ENCODE measurements at regions not wholly inside any gene's neighbourhood (a gene's known extent, or its start where the extent isn't known, plus 50 kb on each side); places are given as distances from the start of the nearest gene placed in this dataset.
"Not testable (repeated sequence)": the region's sequence is repeated elsewhere in the genome, so short reads cannot be mapped to it uniquely, and the experiment has no call there.

DNA sequence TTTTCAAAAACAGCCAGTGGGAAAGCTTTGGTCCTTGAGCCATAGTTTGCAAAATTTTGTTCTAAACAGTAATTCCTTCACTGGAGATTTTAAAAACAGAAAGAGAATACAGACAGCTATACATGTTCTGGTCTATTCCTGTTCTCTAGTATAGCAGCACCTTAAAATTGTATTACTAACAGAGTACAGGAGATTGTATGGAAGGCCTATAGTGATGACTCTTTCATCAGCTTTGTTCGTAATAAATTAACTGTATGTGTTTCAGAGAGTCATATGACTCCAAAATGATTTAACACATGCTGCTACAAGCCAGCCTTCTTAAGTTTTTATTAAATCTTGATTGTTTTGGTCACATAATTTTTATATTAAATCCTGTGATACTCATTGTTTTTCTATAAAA, 1124.6 kb upstream of the FAM98A start:
- no peak overlapping the region for H3K27ac ChIP-seq (ENCODE audit: low read depth in 1 of 3, low read length in 2 of 3)
- H3K36me3 ChIP-seq (ENCODE audit: control insufficient read depth in 3 of 3, insufficient read depth in 2 of 3, low read depth in 1 of 3, low read length in 3 of 3), result no peaks in the 10 kb centered on the region
- no peaks in the 10 kb centered on the region for H3K9me3 ChIP-seq (ENCODE audit: control insufficient read depth in 2 of 2, insufficient read depth in 1 of 2, low read depth in 1 of 2, low read length in 1 of 2)
- H3K4me1 ChIP-seq (ENCODE audit: control insufficient read depth in 3 of 3, insufficient read depth in 2 of 3, low read depth in 1 of 3, low read length in 2 of 3), result no peaks in the 10 kb centered on the region
- no peak for DNase-seq
- FAIRE-seq, result no peak
- WGBS, 3 donors, result 72 to 84% (median 84%) methylated on average over 1 of the region's 1 CpG
- H3K4me3 ChIP-seq (ENCODE audit: low read depth in 1 of 3, low read length in 3 of 3), result no peak overlapping the region
- no peaks in the 10 kb centered on the region for H3K27me3 ChIP-seq (ENCODE audit: control insufficient read depth in 3 of 3, insufficient read depth in 3 of 3, low read length in 3 of 3)

DNA sequence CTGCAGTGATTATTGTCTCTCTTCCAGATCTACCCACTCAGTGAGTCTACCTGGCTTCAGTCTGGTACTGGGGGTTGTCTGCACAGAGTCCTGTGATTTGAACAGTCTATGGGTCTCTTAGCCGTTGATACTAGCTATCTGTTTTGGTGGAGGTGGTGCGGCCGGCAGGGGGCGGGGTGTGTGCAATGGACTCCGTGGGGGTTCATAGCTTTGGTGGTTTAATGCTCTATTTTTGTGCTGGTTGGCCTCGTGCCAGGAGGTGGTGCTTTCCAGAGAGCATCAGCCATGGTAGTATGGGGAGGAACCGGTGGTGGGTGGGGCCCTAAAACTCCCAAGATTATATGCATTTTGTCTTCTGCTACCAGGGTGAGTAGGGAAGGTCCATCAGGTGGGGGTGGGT, 1120.1 kb upstream of the FAM98A start:
- 76 to 86% (median 81%) methylated on average over 7 of the region's 7 CpGs for WGBS, 3 donors
- Histone ChIP-seq H3K27me3 (ENCODE audit: control insufficient read depth in 3 of 3, insufficient read depth in 3 of 3, low read length in 3 of 3) (no peaks in the 10 kb centered on the region), H3K27ac (ENCODE audit: low read depth in 1 of 3, low read length in 2 of 3) (no peak overlapping the region), H3K4me1 (ENCODE audit: control insufficient read depth in 3 of 3, insufficient read depth in 2 of 3, low read depth in 1 of 3, low read length in 2 of 3) (no peaks in the 10 kb centered on the region), H3K36me3 (ENCODE audit: control insufficient read depth in 3 of 3, insufficient read depth in 2 of 3, low read depth in 1 of 3, low read length in 3 of 3) (no peaks in the 10 kb centered on the region), H3K4me3 (ENCODE audit: low read depth in 1 of 3, low read length in 3 of 3) (no peak overlapping the region), H3K9me3 (ENCODE audit: control insufficient read depth in 2 of 2, insufficient read depth in 1 of 2, low read depth in 1 of 2, low read length in 1 of 2) (no peaks in the 10 kb centered on the region)
- DNase-seq (no peak), FAIRE-seq (no peak)

DNA sequence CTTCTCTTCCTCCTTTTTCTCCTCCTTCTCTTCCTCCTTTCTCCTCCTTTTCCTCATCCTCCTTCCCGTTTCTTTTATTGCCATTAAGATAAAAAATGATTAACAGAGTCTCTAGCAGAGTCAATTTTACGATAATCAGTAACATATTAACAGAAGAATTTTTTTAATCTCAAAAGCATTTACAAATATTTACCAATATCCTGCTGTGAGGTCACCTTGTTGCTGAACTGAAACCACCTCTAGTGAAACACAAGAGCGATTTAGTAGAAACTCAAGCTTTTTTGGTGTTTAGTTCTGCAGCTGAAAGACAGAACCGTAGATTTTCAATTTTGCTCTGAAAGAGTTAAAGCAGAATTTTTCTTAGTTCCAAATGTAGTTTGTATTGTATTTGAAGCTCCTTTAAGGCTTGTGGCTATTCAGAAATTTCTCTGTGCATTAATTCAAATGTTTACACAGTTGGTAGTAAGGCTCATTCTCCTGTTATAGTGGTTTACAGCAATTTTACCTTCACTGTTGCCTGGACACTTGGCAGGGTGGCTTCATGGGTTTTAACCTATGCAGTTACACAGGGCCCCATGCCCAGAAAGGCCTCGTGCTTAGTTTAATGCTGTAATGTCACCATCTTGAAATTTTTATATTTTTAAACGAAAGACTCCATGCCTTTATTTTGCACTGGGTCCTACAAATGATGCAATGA, 1106.6 kb upstream of the FAM98A start:
- Histone ChIP-seq H3K27me3 (ENCODE audit: control insufficient read depth in 3 of 3, insufficient read depth in 3 of 3, low read length in 3 of 3) (no peaks in the 10 kb centered on the region), H3K9me3 (ENCODE audit: control insufficient read depth in 2 of 2, insufficient read depth in 1 of 2, low read depth in 1 of 2, low read length in 1 of 2) (peaks cover 0 to 3% of the 10 kb centered on the region in 2 donors), H3K4me3 (ENCODE audit: low read depth in 1 of 3, low read length in 3 of 3) (no peak overlapping the region), H3K4me1 (ENCODE audit: control insufficient read depth in 3 of 3, insufficient read depth in 2 of 3, low read depth in 1 of 3, low read length in 2 of 3) (no peaks in the 10 kb centered on the region), H3K36me3 (ENCODE audit: control insufficient read depth in 3 of 3, insufficient read depth in 2 of 3, low read depth in 1 of 3, low read length in 3 of 3) (no peaks in the 10 kb centered on the region), H3K27ac (ENCODE audit: low read depth in 1 of 3, low read length in 2 of 3) (no peak overlapping the region)
- peak in 1 of 2 donors; percentile 18 for DNase-seq
- FAIRE-seq, result no peak
- 29 to 56% (median 41%) methylated on average over 6 of the region's 6 CpGs for WGBS, 3 donors

DNA sequence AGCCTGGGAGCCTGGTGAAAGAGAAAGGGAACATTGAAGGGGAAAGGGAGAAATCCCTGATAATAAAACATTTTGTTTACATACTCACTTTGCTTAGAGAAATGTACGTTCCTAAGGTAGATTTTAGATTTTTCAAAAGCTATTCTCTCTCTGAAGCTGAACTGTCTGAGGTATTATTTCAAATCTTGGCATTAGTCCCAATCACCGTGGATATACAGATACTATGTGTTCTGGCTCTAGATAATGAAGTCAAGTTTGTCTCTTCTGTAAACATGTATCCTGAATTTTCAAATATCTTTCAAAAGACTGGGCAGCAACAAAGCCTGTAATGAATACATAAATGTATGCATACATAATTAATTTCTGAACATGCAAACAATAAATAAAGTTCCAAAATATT, 1104.2 kb upstream of the FAM98A start:
- 25 to 41% (median 31%) methylated on average over 2 of the region's 2 CpGs for WGBS, 3 donors
- no peak overlapping the region for H3K4me3 ChIP-seq (ENCODE audit: low read depth in 1 of 3, low read length in 3 of 3)
- H3K36me3 ChIP-seq (ENCODE audit: control insufficient read depth in 3 of 3, insufficient read depth in 2 of 3, low read depth in 1 of 3, low read length in 3 of 3), result no peaks in the 10 kb centered on the region
- no peak for DNase-seq
- H3K27me3 ChIP-seq (ENCODE audit: control insufficient read depth in 3 of 3, insufficient read depth in 3 of 3, low read length in 3 of 3), result no peaks in the 10 kb centered on the region
- H3K4me1 ChIP-seq (ENCODE audit: control insufficient read depth in 3 of 3, insufficient read depth in 2 of 3, low read depth in 1 of 3, low read length in 2 of 3), result no peaks in the 10 kb centered on the region
- FAIRE-seq, result no peak
- H3K27ac ChIP-seq (ENCODE audit: low read depth in 1 of 3, low read length in 2 of 3), result no peak overlapping the region
- peaks cover 0 to 3% of the 10 kb centered on the region in 2 donors for H3K9me3 ChIP-seq (ENCODE audit: control insufficient read depth in 2 of 2, insufficient read depth in 1 of 2, low read depth in 1 of 2, low read length in 1 of 2)

DNA sequence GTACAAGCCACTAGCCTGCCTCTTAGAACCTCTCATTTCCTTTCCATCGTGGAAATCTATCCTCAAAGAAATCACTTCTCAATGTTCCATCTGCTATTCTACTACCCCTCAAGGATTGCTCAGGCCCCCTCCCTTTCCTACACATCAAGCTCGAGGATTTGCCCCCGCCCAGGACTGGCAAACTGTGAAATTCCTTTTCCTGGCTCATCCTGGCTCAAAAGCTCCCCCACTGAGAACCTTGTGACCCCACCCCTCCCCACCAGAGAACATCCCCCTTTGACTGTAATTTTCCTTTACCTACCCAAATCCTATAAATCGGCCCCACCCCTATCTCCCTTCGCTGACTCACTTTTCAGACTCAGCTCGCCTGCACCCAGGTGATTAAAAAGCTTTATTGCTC, 1103.3 kb upstream of the FAM98A start:
- not testable (repeated sequence) for H3K9me3 ChIP-seq (ENCODE audit: control insufficient read depth in 2 of 2, insufficient read depth in 1 of 2, low read depth in 1 of 2, low read length in 1 of 2); FAIRE-seq; H3K27me3 ChIP-seq (ENCODE audit: control insufficient read depth in 3 of 3, insufficient read depth in 3 of 3, low read length in 3 of 3); H3K27ac ChIP-seq (ENCODE audit: low read depth in 1 of 3, low read length in 2 of 3); H3K36me3 ChIP-seq (ENCODE audit: control insufficient read depth in 3 of 3, insufficient read depth in 2 of 3, low read depth in 1 of 3, low read length in 3 of 3); H3K4me1 ChIP-seq (ENCODE audit: control insufficient read depth in 3 of 3, insufficient read depth in 2 of 3, low read depth in 1 of 3, low read length in 2 of 3); H3K4me3 ChIP-seq (ENCODE audit: low read depth in 1 of 3, low read length in 3 of 3); DNase-seq
- 63 to 70% (median 69%) methylated on average over 6 of the region's 6 CpGs for WGBS, 3 donors

DNA sequence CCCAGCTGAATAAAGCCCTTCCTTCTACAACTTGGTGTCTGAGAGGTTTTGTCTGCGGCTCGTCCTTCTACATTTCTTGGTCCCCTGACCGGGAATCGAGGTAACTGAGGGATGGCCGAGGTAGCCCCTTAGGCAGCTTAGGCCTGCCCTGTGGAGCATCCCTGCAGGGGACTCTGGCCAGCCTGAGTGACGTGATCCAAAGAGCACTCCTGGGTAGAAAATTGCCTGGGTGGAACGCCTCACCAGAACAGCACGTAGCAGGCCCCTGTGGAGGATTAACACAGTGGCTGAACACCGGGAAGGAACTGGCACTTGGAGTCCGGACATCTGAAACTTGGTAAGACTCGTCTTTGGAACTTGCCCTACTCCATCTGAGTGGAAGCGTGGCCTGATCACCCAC, 1078.5 kb upstream of the FAM98A start:
- DNase-seq; H3K27me3 ChIP-seq (ENCODE audit: control insufficient read depth in 3 of 3, insufficient read depth in 3 of 3, low read length in 3 of 3); H3K27ac ChIP-seq (ENCODE audit: low read depth in 1 of 3, low read length in 2 of 3); H3K4me3 ChIP-seq (ENCODE audit: low read depth in 1 of 3, low read length in 3 of 3); FAIRE-seq; H3K9me3 ChIP-seq (ENCODE audit: control insufficient read depth in 2 of 2, insufficient read depth in 1 of 2, low read depth in 1 of 2, low read length in 1 of 2); H3K4me1 ChIP-seq (ENCODE audit: control insufficient read depth in 3 of 3, insufficient read depth in 2 of 3, low read depth in 1 of 3, low read length in 2 of 3); H3K36me3 ChIP-seq (ENCODE audit: control insufficient read depth in 3 of 3, insufficient read depth in 2 of 3, low read depth in 1 of 3, low read length in 3 of 3): not testable (repeated sequence)
- WGBS, 3 donors, result 82 to 91% (median 88%) methylated on average over 12 of the region's 12 CpGs

DNA sequence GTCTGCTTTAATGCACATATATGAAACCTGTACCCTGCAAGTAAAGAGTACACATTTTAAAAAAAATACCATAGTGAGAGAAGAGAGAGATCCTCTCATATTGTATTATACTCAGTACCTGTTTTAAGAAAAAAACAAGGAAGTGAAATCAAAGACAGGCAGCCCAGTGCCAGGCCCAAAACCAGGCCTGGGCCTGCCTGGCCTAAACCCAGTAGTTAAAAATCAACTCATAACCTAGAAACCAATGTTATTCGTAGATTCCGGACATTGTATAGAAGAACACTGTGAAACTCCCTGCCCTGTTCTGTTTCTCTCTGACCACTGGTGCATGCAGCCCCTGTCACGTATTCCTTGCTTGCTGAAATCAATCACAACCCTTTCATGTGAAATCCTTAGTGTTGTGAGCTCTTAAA, 1078.0 kb upstream of the FAM98A start:
- not testable (repeated sequence) for H3K4me3 ChIP-seq (ENCODE audit: low read depth in 1 of 3, low read length in 3 of 3); H3K27me3 ChIP-seq (ENCODE audit: control insufficient read depth in 3 of 3, insufficient read depth in 3 of 3, low read length in 3 of 3); H3K36me3 ChIP-seq (ENCODE audit: control insufficient read depth in 3 of 3, insufficient read depth in 2 of 3, low read depth in 1 of 3, low read length in 3 of 3); FAIRE-seq; DNase-seq; H3K4me1 ChIP-seq (ENCODE audit: control insufficient read depth in 3 of 3, insufficient read depth in 2 of 3, low read depth in 1 of 3, low read length in 2 of 3); H3K9me3 ChIP-seq (ENCODE audit: control insufficient read depth in 2 of 2, insufficient read depth in 1 of 2, low read depth in 1 of 2, low read length in 1 of 2); H3K27ac ChIP-seq (ENCODE audit: low read depth in 1 of 3, low read length in 2 of 3)
- WGBS, 3 donors, result 69 to 91% (median 84%) methylated on average over 3 of the region's 3 CpGs

DNA sequence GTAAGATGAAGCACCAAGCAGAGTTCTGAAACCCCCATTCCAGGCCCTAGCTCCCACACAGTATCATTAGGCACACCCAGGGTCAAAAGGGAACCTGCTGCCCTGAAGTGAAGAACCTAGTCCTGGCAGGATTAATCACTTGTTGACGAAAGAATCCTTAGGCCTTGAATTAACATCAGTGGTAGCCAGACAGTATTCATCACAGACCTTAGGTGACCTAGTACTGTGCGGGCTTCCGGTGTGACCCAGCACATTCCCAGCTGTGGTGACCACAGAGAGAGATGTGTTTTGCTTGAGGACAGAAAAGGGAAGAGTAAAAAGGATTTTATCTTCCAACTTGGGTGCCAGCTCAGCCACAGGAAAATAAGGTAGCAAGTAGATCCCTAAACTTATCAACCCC, 1071.4 kb upstream of the FAM98A start:
- H3K9me3 ChIP-seq (ENCODE audit: control insufficient read depth in 2 of 2, insufficient read depth in 1 of 2, low read depth in 1 of 2, low read length in 1 of 2), result no peaks in the 10 kb centered on the region
- FAIRE-seq (no peak), DNase-seq (no peak)
- no peak overlapping the region for H3K4me3 ChIP-seq (ENCODE audit: low read depth in 1 of 3, low read length in 3 of 3)
- no peaks in the 10 kb centered on the region for H3K4me1 ChIP-seq (ENCODE audit: control insufficient read depth in 3 of 3, insufficient read depth in 2 of 3, low read depth in 1 of 3, low read length in 2 of 3)
- H3K27ac ChIP-seq (ENCODE audit: low read depth in 1 of 3, low read length in 2 of 3), result no peak overlapping the region
- H3K27me3 ChIP-seq (ENCODE audit: control insufficient read depth in 3 of 3, insufficient read depth in 3 of 3, low read length in 3 of 3), result no peaks in the 10 kb centered on the region
- 82 to 88% (median 86%) methylated on average over 3 of the region's 3 CpGs for WGBS, 3 donors
- H3K36me3 ChIP-seq (ENCODE audit: control insufficient read depth in 3 of 3, insufficient read depth in 2 of 3, low read depth in 1 of 3, low read length in 3 of 3), result no peaks in the 10 kb centered on the region

DNA sequence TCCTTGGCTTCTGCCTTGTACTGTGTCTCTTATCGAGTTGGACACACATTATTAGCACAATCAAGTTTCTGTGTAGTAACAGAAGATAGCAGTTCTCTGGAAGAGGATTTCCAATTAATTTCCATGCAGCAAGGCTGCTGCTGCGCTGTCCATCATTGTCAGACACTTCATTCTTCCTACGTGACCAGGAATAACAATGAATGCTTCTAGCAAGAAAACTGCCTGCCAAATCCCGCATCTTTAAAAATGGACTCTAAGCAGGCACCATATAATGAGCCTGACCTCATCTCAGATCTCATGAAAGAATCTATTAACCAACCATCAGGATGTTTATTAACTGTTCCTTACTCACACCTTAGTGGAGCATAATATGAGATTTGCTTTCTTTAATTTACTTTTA, 1067.7 kb upstream of the FAM98A start:
- Histone ChIP-seq H3K4me3 (ENCODE audit: low read depth in 1 of 3, low read length in 3 of 3) (no peak overlapping the region), H3K36me3 (ENCODE audit: control insufficient read depth in 3 of 3, insufficient read depth in 2 of 3, low read depth in 1 of 3, low read length in 3 of 3) (no peaks in the 10 kb centered on the region), H3K4me1 (ENCODE audit: control insufficient read depth in 3 of 3, insufficient read depth in 2 of 3, low read depth in 1 of 3, low read length in 2 of 3) (no peaks in the 10 kb centered on the region), H3K27ac (ENCODE audit: low read depth in 1 of 3, low read length in 2 of 3) (no peak overlapping the region), H3K27me3 (ENCODE audit: control insufficient read depth in 3 of 3, insufficient read depth in 3 of 3, low read length in 3 of 3) (no peaks in the 10 kb centered on the region), H3K9me3 (ENCODE audit: control insufficient read depth in 2 of 2, insufficient read depth in 1 of 2, low read depth in 1 of 2, low read length in 1 of 2) (no peaks in the 10 kb centered on the region)
- WGBS, 3 donors, result 70 to 73% (median 71%) methylated on average over 4 of the region's 4 CpGs
- FAIRE-seq, result no peak
- DNase-seq, result no peak

Data from small intestine (tissue), 7 donors.